Tibial artery (tissue), 4 donors: ENCODE measurements at regions not wholly inside any gene's neighbourhood (a gene's known extent, or its start where the extent isn't known, plus 50 kb on each side); places are given as distances from the start of the nearest gene placed in this dataset.

ENCODE experiments used
- DNase-seq, 2 donors: peaks; one replicate each; pipeline ENCODE4 v3.0.0-alpha.2; 2019
- H3K27ac ChIP-seq, 2 donors: fragments of 200-600 bp; sonication (generic) in 1 of 2; 1 replicate in 1 of 2; 2 replicates in 1 of 2; pipeline ENCODE4 v1.5.1; 2018 to 2019; ENCODE audit warnings: mild to moderate bottlenecking in 1 of 2
- H3K27me3 ChIP-seq, 2 donors: fragments of 200-600 bp; sonication (generic) in 1 of 2; one replicate each; pipeline versions ENCODE4 v1.5.1 to v1.6.0; 2016 to 2019
- H3K36me3 ChIP-seq, 3 donors: fragments of 200-600 bp; sonication (generic) in 2 of 3; one replicate each; pipeline ENCODE4 v1.5.1; 2016 to 2019; ENCODE audit warnings: mild to moderate bottlenecking in 2 of 3
- H3K4me1 ChIP-seq, 4 donors: fragments of 200-600 bp; sonication (generic) in 2 of 4; 1 replicate in 3 of 4; 2 replicates in 1 of 4; pipeline ENCODE4 v1.5.1; 2016 to 2019
- H3K4me3 ChIP-seq, 2 donors: fragments of 200-600 bp; sonication (generic) in 1 of 2; 1 replicate in 1 of 2; 2 replicates in 1 of 2; pipeline ENCODE4 v1.5.1; 2018 to 2019; ENCODE audit warnings: mild to moderate bottlenecking in 2 of 2
- H3K9me3 ChIP-seq, 3 donors: fragments of 200-600 bp; sonication (generic) in 1 of 3; one replicate each; pipeline ENCODE4 v1.5.1; 2016 to 2019
- intact Hi-C: fragments of 100-400 bp; cut with DNase I; formaldehyde crosslinking; loops from one replicate; pipeline ENCODE4 v1.15.0; 2023; ENCODE audit warnings: low total_unique reads
- TF ChIP-seq, protein P1 (sequence below), 2 experiments: fragments of 200-600 bp in 1 of 2; fragments of 450-650 bp in 1 of 2; IDR thresholded peaks; one replicate each; pipeline ENCODE4 v1.5.1; 2017 to 2019; ENCODE audit warnings: antibody characterized with exemption in 2 of 2, mild to moderate bottlenecking in 1 of 2, moderate library complexity in 1 of 2

- Histone ChIP-seq H3K27me3 (no peaks in the 10 kb centered on the region), H3K4me3 (no peak overlapping the region), H3K9me3 (no peaks in the 10 kb centered on the region), H3K4me1 (no peaks in the 10 kb centered on the region), H3K36me3 (no peaks in the 10 kb centered on the region), H3K27ac (no peak overlapping the region)
- intact Hi-C loops: no loop called here
- no peak for DNase-seq
- TF ChIP-seq, protein P1, sequence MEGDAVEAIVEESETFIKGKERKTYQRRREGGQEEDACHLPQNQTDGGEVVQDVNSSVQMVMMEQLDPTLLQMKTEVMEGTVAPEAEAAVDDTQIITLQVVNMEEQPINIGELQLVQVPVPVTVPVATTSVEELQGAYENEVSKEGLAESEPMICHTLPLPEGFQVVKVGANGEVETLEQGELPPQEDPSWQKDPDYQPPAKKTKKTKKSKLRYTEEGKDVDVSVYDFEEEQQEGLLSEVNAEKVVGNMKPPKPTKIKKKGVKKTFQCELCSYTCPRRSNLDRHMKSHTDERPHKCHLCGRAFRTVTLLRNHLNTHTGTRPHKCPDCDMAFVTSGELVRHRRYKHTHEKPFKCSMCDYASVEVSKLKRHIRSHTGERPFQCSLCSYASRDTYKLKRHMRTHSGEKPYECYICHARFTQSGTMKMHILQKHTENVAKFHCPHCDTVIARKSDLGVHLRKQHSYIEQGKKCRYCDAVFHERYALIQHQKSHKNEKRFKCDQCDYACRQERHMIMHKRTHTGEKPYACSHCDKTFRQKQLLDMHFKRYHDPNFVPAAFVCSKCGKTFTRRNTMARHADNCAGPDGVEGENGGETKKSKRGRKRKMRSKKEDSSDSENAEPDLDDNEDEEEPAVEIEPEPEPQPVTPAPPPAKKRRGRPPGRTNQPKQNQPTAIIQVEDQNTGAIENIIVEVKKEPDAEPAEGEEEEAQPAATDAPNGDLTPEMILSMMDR (IDR thresholded peaks at IDR 0.05): no peak
Observed at GRCh38 chr5:145072889-145073288, 762.3 kb downstream of the PRELID2 start.

GRCh38 chr5:145068721-145069120, 766.4 kb downstream of the PRELID2 start:
- Histone ChIP-seq H3K4me3 (no peak overlapping the region), H3K4me1 (no peaks in the 10 kb centered on the region), H3K36me3 (no peaks in the 10 kb centered on the region), H3K27me3 (no peaks in the 10 kb centered on the region), H3K9me3 (no peaks in the 10 kb centered on the region), H3K27ac (no peak overlapping the region)
- TF ChIP-seq, protein P1 (IDR thresholded peaks at IDR 0.05): no peak
- intact Hi-C loops: no loop called here
- no peak for DNase-seq

GRCh38 chr5:145062280-145063062, 772.7 kb downstream of the PRELID2 start:
- intact Hi-C loops: no loop called here
- H3K36me3 ChIP-seq: no peaks in the 10 kb centered on the region
- no peak overlapping the region for H3K27ac ChIP-seq
- no peak for DNase-seq
- no peaks in the 10 kb centered on the region for H3K9me3 ChIP-seq
- no peaks in the 10 kb centered on the region for H3K27me3 ChIP-seq
- no peaks in the 10 kb centered on the region for H3K4me1 ChIP-seq
- H3K4me3 ChIP-seq: no peak overlapping the region
- TF ChIP-seq, protein P1 (IDR thresholded peaks at IDR 0.05): no peak

- no peak overlapping the region for H3K27ac ChIP-seq
- H3K36me3 ChIP-seq: no peaks in the 10 kb centered on the region
- DNase-seq: no peak
- H3K27me3 ChIP-seq: no peaks in the 10 kb centered on the region
- H3K4me3 ChIP-seq: no peak overlapping the region
- no peaks in the 10 kb centered on the region for H3K9me3 ChIP-seq
- TF ChIP-seq, protein P1 (IDR thresholded peaks at IDR 0.05): no peak
- intact Hi-C loops: no loop called here
- H3K4me1 ChIP-seq: no peaks in the 10 kb centered on the region
Observed at GRCh38 chr5:145056800-145057199, 778.3 kb downstream of the PRELID2 start.

DNA sequence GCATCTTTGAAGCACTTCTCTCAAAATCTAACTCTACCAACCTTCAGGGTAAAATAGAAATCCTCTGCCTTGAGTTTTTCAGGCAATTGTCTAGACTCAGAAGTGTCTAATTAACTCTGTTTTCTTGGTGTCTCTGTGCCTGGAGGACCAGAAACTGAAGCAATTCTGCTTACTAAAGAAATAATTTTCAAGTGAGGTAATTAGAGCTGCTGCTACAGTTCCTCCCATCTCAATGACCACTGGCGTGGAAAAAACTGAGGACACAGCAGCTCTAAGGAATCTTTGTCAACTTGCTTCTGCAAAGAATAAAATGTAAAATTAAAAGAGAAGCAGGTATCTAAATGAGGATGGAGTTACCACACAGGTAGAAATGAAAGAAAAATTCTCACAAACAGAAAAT, 785.0 kb downstream of the PRELID2 start:
- Histone ChIP-seq H3K36me3 (no peaks in the 10 kb centered on the region), H3K27me3 (no peaks in the 10 kb centered on the region), H3K27ac (no peak overlapping the region), H3K4me1 (no peaks in the 10 kb centered on the region), H3K9me3 (no peaks in the 10 kb centered on the region), H3K4me3 (no peak overlapping the region)
- intact Hi-C loops: no loop called here
- TF ChIP-seq, protein P1 (IDR thresholded peaks at IDR 0.05): no peak
- no peak for DNase-seq
